ENCODE measurements at regions not wholly inside any gene's neighbourhood (a gene's known extent, or its start where the extent isn't known, plus 50 kb on each side); places are given as distances from the start of the nearest gene placed in this dataset.
"Not testable (repeated sequence)": the region's sequence is repeated elsewhere in the genome, so short reads cannot be mapped to it uniquely, and the experiment has no call there.

GRCh38 chr5:25160891-25161290 lies 516.1 kb upstream of the CDH10 start:
- DNase-seq = peak in 1 of 5 experiments; percentile 41

- no peak for DNase-seq
Observed at GRCh38 chr5:25150819-25151218, 506.0 kb upstream of the CDH10 start.

GRCh38 chr5:25128606-25129005 lies 483.8 kb upstream of the CDH10 start:
- no peak for DNase-seq

- no peak for DNase-seq
Observed at GRCh38 chr5:25119650-25120049, 474.9 kb upstream of the CDH10 start.

GRCh38 chr5:25107853-25108252 lies 463.1 kb upstream of the CDH10 start:
- DNase-seq = no peak

GRCh38 chr5:25099538-25099937 lies 454.8 kb upstream of the CDH10 start:
- DNase-seq = no peak

- peak in 1 of 5 experiments; percentile 75 for DNase-seq
Observed at GRCh38 chr5:25095261-25095660, 450.5 kb upstream of the CDH10 start.

GRCh38 chr5:25094219-25094618 lies 449.4 kb upstream of the CDH10 start:
- DNase-seq = no peak

- no peak for DNase-seq
Observed at GRCh38 chr5:25091921-25092320, 447.1 kb upstream of the CDH10 start.

GRCh38 chr5:25090854-25091253 lies 446.1 kb upstream of the CDH10 start:
- no peak for DNase-seq

- no peak for DNase-seq
Observed at GRCh38 chr5:25090275-25090674, 445.5 kb upstream of the CDH10 start.

GRCh38 chr5:25088689-25089088 lies 443.9 kb upstream of the CDH10 start:
- not testable (repeated sequence) for DNase-seq

GRCh38 chr5:25083261-25083660 lies 438.5 kb upstream of the CDH10 start:
- not testable (repeated sequence) for DNase-seq

- DNase-seq = no peak
Observed at GRCh38 chr5:25066239-25066638, 421.5 kb upstream of the CDH10 start.

GRCh38 chr5:25064306-25064705 lies 419.5 kb upstream of the CDH10 start:
- no peak for DNase-seq

GRCh38 chr5:25060575-25060974 lies 415.8 kb upstream of the CDH10 start:
- DNase-seq = no peak

- no peak for DNase-seq
Observed at GRCh38 chr5:25056836-25057235, 412.1 kb upstream of the CDH10 start.

- DNase-seq = no peak
Observed at GRCh38 chr5:25033658-25034057, 388.9 kb upstream of the CDH10 start.

- no peak for DNase-seq
Observed at GRCh38 chr5:25029004-25029403, 384.2 kb upstream of the CDH10 start.

GRCh38 chr5:25027526-25027925 lies 382.7 kb upstream of the CDH10 start:
- no peak for DNase-seq

GRCh38 chr5:25027061-25027460 lies 382.3 kb upstream of the CDH10 start:
- no peak for DNase-seq

GRCh38 chr5:25025831-25026230 lies 381.1 kb upstream of the CDH10 start:
- no peak for DNase-seq

- DNase-seq = no peak
Observed at GRCh38 chr5:25020454-25020853, 375.7 kb upstream of the CDH10 start.

GRCh38 chr5:25009063-25009462 lies 364.3 kb upstream of the CDH10 start:
- DNase-seq = peak in 1 of 5 experiments; percentile 81

GRCh38 chr5:25006734-25007133 lies 362.0 kb upstream of the CDH10 start:
- peak in 1 of 5 experiments; percentile 16 for DNase-seq

- no peak for DNase-seq
Observed at GRCh38 chr5:25006237-25006636, 361.5 kb upstream of the CDH10 start.
